Keratinocyte (primary cell): ENCODE measurements at regions not wholly inside any gene's neighbourhood (a gene's known extent, or its start where the extent isn't known, plus 50 kb on each side); places are given as distances from the start of the nearest gene placed in this dataset.

ENCODE experiments used
- CTCF ChIP-seq, 3 experiments: IDR thresholded peaks in 1 of 3; conservative IDR thresholded peaks in 1 of 3; optimal IDR thresholded peaks in 1 of 3; 2 replicates in 2 of 3; 3 replicates in 1 of 3; pipeline versions ENCODE3 to v1.5.1; 2011; ENCODE audit warnings: low read length in 3 of 3, mild to moderate bottlenecking in 3 of 3, moderate library complexity in 2 of 3, control low read depth in 1 of 3, inconsistent platforms in 1 of 3; ENCODE audit not compliant: insufficient read depth in 2 of 3; ENCODE audit errors: extremely low read depth in 1 of 3
- EZH2 ChIP-seq: IDR thresholded peaks from one replicate; pipeline ENCODE4 v1.6.1; 2012; ENCODE audit warnings: inconsistent platforms, mild to moderate bottlenecking, low read length, moderate library complexity

- TF ChIP-seq CTCF (optimal IDR thresholded peaks at IDR 0.05 in 1 of 3, IDR thresholded peaks at IDR 0.05 in 1 of 3, conservative IDR thresholded peaks at IDR 0.05 in 1 of 3; ENCODE audit: extremely low read depth in 1 of 3, insufficient read depth in 2 of 3, low read length in 3 of 3) (no peak), EZH2 (no peak)
Measured at GRCh38 chr4:178309890-178310289, 867.7 kb upstream of the AGA start.
